GM23338 (cell line): ENCODE measurements at regions not wholly inside any gene's neighbourhood (a gene's known extent, or its start where the extent isn't known, plus 50 kb on each side); places are given as distances from the start of the nearest gene placed in this dataset.
A peak's percentile ranks its signal among the peaks of the same experiment; 100 is the strongest.

Experiments used
- ATAC-seq: fragments of 200-7000 bp; cut with Tn5 transposase; 3 replicates; pipeline ENCODE4 v1.9.1; 2020
- DNase-seq: peaks from one replicate; pipeline ENCODE4 v3.0.0-alpha.2; 2015; ENCODE audit warnings: low spot score
- H2AFZ ChIP-seq: fragments of 200-600 bp; sonication (generic); 2 replicates; pipeline ENCODE4 v1.8.0; 2016; ENCODE audit warnings: antibody characterized with exemption, mild to moderate bottlenecking, moderate library complexity
- H3F3A ChIP-seq: fragments of 200-600 bp; sonication (generic); replicated peaks from 2 replicates; pipeline ENCODE4 v1.8.0; 2017; ENCODE audit warnings: antibody characterized with exemption, mixed run types, low read depth
- H3K27ac ChIP-seq: fragments of 200-600 bp; sonication (generic); 2 replicates; pipeline ENCODE4 v1.6.1; 2016; ENCODE audit warnings: low read depth
- H3K27me3 ChIP-seq: fragments of 200-600 bp; sonication (generic); 2 replicates; pipeline ENCODE4 v1.8.0; 2016; ENCODE audit warnings: mild to moderate bottlenecking, mixed run types, moderate library complexity; ENCODE audit not compliant: insufficient read depth
- H3K36me3 ChIP-seq: fragments of 200-600 bp; sonication (generic); 2 replicates; pipeline ENCODE4 v1.8.0; 2016; ENCODE audit warnings: mild to moderate bottlenecking; ENCODE audit not compliant: insufficient read depth
- H3K4me1 ChIP-seq: fragments of 200-600 bp; sonication (generic); 2 replicates; pipeline ENCODE4 v1.8.0; 2016; ENCODE audit warnings: mild to moderate bottlenecking, moderate library complexity; ENCODE audit not compliant: insufficient read depth
- H3K4me2 ChIP-seq: fragments of 200-600 bp; sonication (generic); 2 replicates; pipeline ENCODE4 v1.7.1; 2017; ENCODE audit warnings: mixed run types
- H3K4me3 ChIP-seq: fragments of 200-600 bp; sonication (generic); 2 replicates; pipeline ENCODE4 v1.6.1; 2016; ENCODE audit warnings: mixed run types
- H3K79me2 ChIP-seq: fragments of 200-600 bp; sonication (generic); replicated peaks from 2 replicates; pipeline ENCODE4 v1.8.0; 2017; ENCODE audit warnings: mild to moderate bottlenecking; ENCODE audit not compliant: insufficient read depth
- H3K9me2 ChIP-seq: fragments of 200-600 bp; sonication (generic); 2 replicates; pipeline ENCODE4 v1.8.0; 2017; ENCODE audit not compliant: insufficient read depth
- H4K20me1 ChIP-seq: fragments of 200-600 bp; sonication (generic); replicated peaks from 2 replicates; pipeline ENCODE4 v1.8.0; 2017; ENCODE audit warnings: mild to moderate bottlenecking; ENCODE audit not compliant: insufficient read depth
- H3K27ac Mint-ChIP-seq: 2 replicates; pipeline ENCODE4 v1.8.0; 2020; ENCODE audit warnings: inconsistent platforms, mild to moderate bottlenecking, moderate library complexity, mixed read lengths
- H3K27me3 Mint-ChIP-seq: 3 replicates; pipeline ENCODE4 v1.8.0; 2022; ENCODE audit warnings: low read depth, mild to moderate bottlenecking, moderate library complexity, mixed read lengths, inconsistent platforms; ENCODE audit not compliant: insufficient read depth, poor library complexity
- H3K36me3 Mint-ChIP-seq: 3 replicates; pipeline ENCODE4 v1.8.0; 2021; ENCODE audit warnings: low read depth, mild to moderate bottlenecking, inconsistent platforms, moderate library complexity, mixed read lengths
- H3K4me1 Mint-ChIP-seq: 3 replicates; pipeline ENCODE4 v1.8.0; 2020; ENCODE audit warnings: mild to moderate bottlenecking, inconsistent platforms, mixed read lengths
- H3K4me3 Mint-ChIP-seq: 3 replicates; pipeline ENCODE4 v1.8.0; 2021; ENCODE audit warnings: moderate library complexity, mild to moderate bottlenecking, inconsistent platforms, mixed read lengths
- H3K9me3 Mint-ChIP-seq: 3 replicates; pipeline ENCODE4 v1.8.0; 2020; ENCODE audit warnings: moderate library complexity, mild to moderate bottlenecking, inconsistent platforms, mixed read lengths
- CREB1 ChIP-seq: fragments of 250-450 bp; sonication (Bioruptor Pico); IDR thresholded peaks from 2 replicates; pipeline ENCODE4 v1.5.0; 2020; ENCODE audit warnings: low read depth, mild to moderate bottlenecking, moderate library complexity
- ETS1 ChIP-seq: IDR thresholded peaks from 2 replicates; pipeline ENCODE4 v1.6.1; 2016; ENCODE audit warnings: antibody characterized with exemption
- EZH2 ChIP-seq: fragments of 200-600 bp; sonication (generic); IDR thresholded peaks from one replicate; pipeline ENCODE4 v1.8.0; 2017; ENCODE audit warnings: antibody characterized with exemption, mild to moderate bottlenecking, low read depth; ENCODE audit not compliant: unreplicated experiment
- EZH2phosphoT487 ChIP-seq: fragments of 200-600 bp; sonication (generic); IDR thresholded peaks from one replicate; pipeline ENCODE4 v1.8.1; 2018; ENCODE audit warnings: antibody characterized with exemption; ENCODE audit not compliant: unreplicated experiment
- JUNB ChIP-seq: IDR thresholded peaks from one replicate; pipeline ENCODE4 v1.6.1; 2016; ENCODE audit warnings: antibody characterized with exemption; ENCODE audit not compliant: unreplicated experiment
- NANOG ChIP-seq: IDR thresholded peaks from 2 replicates; pipeline ENCODE4 v1.6.1; 2016; ENCODE audit warnings: antibody characterized with exemption, borderline replicate concordance
- POLR2AphosphoS5 ChIP-seq: IDR thresholded peaks from 2 replicates; pipeline ENCODE4 v1.6.1; 2016; ENCODE audit warnings: antibody characterized with exemption, low read depth
- ZNF331 ChIP-seq: fragments of 250-450 bp; sonication (Bioruptor Pico); IDR thresholded peaks from 2 replicates; pipeline ENCODE4 v1.5.0; 2020; ENCODE audit warnings: low read depth, mild to moderate bottlenecking, moderate library complexity
- TF ChIP-seq, protein P1 (sequence below), 2 experiments: fragments of 200-600 bp in 1 of 2; sonication (generic) in 1 of 2; conservative IDR thresholded peaks; 2 replicates each; pipeline versions ENCODE4 v1.5.1 to v1.6.1; 2016 to 2017; ENCODE audit warnings: antibody characterized with exemption in 2 of 2, low read depth in 2 of 2, mild to moderate bottlenecking in 2 of 2, moderate library complexity in 1 of 2
- TF ChIP-seq, protein P2 (sequence below): fragments of 250-450 bp; sonication (Bioruptor Pico); IDR thresholded peaks from 2 replicates; pipeline ENCODE4 v1.5.0; 2020; ENCODE audit warnings: mild to moderate bottlenecking, moderate library complexity

DNA sequence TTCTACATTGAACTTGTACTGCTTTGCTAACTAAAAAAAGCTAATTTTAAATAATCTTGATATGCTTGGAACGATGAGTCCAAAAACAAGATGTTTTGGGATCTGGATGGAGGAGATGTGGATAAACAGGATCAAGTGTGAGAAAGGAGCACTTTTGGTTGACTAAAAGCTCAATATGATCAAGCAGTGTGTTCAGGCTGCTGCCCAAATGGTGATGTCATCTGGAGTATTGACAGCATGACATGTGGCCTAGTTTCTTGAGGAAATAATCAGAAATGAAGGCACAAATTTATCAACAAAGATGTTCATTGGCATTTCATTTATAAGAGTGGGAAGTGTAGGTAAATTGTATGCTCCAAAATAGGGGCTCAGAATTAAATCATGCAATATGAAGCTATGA, 161.2 kb downstream of the SOX2 start:
- Histone ChIP-seq H3K36me3 (no peaks in the 10 kb centered on the region), H4K20me1 (no peaks in the 10 kb centered on the region), H3K4me1 (no peaks in the 10 kb centered on the region), H3K79me2 (no peaks in the 10 kb centered on the region), H3K4me3 (no peak overlapping the region), H2AFZ (peak overlapping the region; percentile 6; the same call in 1 of the 2 replicates), H3K27me3 (no peaks in the 10 kb centered on the region), H3K9me2 (no peaks in the 10 kb centered on the region), H3K27ac (no peak overlapping the region), H3F3A (no peaks in the 10 kb centered on the region), H3K4me2 (no peak overlapping the region)
- DNase-seq (no peak), ATAC-seq (no peak)
- Mint-ChIP-seq H3K4me3 (no peak overlapping the region), H3K36me3 (no peaks in the 10 kb centered on the region), H3K27ac (no peak overlapping the region), H3K4me1 (peaks cover 8% of the 10 kb centered on the region; the same call in 2 of the 3 replicates), H3K27me3 (peaks cover 8% of the 10 kb centered on the region), H3K9me3 (peaks cover 4% of the 10 kb centered on the region; the same call in 2 of the 3 replicates)
- TF ChIP-seq NANOG (no peak), ETS1 (no peak), EZH2phosphoT487 (no peak), POLR2AphosphoS5 (no peak), CREB1 (CRISPR knock-in tag) (no peak), EZH2 (no peak), ZNF331 (CRISPR knock-in tag) (no peak)
- TF ChIP-seq, protein P1, sequence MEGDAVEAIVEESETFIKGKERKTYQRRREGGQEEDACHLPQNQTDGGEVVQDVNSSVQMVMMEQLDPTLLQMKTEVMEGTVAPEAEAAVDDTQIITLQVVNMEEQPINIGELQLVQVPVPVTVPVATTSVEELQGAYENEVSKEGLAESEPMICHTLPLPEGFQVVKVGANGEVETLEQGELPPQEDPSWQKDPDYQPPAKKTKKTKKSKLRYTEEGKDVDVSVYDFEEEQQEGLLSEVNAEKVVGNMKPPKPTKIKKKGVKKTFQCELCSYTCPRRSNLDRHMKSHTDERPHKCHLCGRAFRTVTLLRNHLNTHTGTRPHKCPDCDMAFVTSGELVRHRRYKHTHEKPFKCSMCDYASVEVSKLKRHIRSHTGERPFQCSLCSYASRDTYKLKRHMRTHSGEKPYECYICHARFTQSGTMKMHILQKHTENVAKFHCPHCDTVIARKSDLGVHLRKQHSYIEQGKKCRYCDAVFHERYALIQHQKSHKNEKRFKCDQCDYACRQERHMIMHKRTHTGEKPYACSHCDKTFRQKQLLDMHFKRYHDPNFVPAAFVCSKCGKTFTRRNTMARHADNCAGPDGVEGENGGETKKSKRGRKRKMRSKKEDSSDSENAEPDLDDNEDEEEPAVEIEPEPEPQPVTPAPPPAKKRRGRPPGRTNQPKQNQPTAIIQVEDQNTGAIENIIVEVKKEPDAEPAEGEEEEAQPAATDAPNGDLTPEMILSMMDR (conservative IDR thresholded peaks at IDR 0.05; ENCODE audit: low read depth in 2 of 2): no peak

DNA sequence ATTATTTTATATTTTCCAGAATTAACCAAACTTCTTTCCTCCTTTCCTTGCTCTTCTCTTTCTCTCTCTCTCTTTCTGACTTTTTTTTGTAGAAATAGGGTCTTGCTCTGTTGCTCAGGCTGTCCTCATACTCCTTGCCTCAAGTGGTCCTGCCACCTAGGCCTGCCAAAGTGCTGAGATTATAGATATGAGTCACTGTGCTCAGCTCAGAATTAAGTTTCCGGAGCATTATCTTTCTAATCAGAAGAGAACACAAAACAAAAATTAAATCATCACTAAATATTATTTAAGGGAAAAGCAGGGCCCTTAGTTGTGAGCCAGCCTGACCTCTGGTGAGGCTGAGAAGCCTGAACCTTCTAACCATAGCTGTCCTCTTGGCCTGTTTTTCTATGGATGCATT, 168.2 kb downstream of the SOX2 start:
- Histone ChIP-seq H3K4me1 (no peaks in the 10 kb centered on the region), H3K27me3 (no peaks in the 10 kb centered on the region), H4K20me1 (no peaks in the 10 kb centered on the region), H2AFZ (no peak overlapping the region), H3K9me2 (no peaks in the 10 kb centered on the region), H3K79me2 (no peaks in the 10 kb centered on the region), H3F3A (no peaks in the 10 kb centered on the region), H3K36me3 (no peaks in the 10 kb centered on the region), H3K27ac (no peak overlapping the region), H3K4me3 (no peak overlapping the region), H3K4me2 (no peak overlapping the region)
- ATAC-seq: no peak
- H3K9me3 Mint-ChIP-seq: no peaks in the 10 kb centered on the region; the same call in 2 of the 3 replicates
- no peaks in the 10 kb centered on the region for H3K4me1 Mint-ChIP-seq
- no peak overlapping the region for H3K27ac Mint-ChIP-seq
- H3K27me3 Mint-ChIP-seq: peaks cover 12% of the 10 kb centered on the region
- no peak overlapping the region for H3K4me3 Mint-ChIP-seq
- DNase-seq: no peak
- no peaks in the 10 kb centered on the region for H3K36me3 Mint-ChIP-seq
- TF ChIP-seq CREB1 (CRISPR knock-in tag): no peak
- TF ChIP-seq, protein P2, sequence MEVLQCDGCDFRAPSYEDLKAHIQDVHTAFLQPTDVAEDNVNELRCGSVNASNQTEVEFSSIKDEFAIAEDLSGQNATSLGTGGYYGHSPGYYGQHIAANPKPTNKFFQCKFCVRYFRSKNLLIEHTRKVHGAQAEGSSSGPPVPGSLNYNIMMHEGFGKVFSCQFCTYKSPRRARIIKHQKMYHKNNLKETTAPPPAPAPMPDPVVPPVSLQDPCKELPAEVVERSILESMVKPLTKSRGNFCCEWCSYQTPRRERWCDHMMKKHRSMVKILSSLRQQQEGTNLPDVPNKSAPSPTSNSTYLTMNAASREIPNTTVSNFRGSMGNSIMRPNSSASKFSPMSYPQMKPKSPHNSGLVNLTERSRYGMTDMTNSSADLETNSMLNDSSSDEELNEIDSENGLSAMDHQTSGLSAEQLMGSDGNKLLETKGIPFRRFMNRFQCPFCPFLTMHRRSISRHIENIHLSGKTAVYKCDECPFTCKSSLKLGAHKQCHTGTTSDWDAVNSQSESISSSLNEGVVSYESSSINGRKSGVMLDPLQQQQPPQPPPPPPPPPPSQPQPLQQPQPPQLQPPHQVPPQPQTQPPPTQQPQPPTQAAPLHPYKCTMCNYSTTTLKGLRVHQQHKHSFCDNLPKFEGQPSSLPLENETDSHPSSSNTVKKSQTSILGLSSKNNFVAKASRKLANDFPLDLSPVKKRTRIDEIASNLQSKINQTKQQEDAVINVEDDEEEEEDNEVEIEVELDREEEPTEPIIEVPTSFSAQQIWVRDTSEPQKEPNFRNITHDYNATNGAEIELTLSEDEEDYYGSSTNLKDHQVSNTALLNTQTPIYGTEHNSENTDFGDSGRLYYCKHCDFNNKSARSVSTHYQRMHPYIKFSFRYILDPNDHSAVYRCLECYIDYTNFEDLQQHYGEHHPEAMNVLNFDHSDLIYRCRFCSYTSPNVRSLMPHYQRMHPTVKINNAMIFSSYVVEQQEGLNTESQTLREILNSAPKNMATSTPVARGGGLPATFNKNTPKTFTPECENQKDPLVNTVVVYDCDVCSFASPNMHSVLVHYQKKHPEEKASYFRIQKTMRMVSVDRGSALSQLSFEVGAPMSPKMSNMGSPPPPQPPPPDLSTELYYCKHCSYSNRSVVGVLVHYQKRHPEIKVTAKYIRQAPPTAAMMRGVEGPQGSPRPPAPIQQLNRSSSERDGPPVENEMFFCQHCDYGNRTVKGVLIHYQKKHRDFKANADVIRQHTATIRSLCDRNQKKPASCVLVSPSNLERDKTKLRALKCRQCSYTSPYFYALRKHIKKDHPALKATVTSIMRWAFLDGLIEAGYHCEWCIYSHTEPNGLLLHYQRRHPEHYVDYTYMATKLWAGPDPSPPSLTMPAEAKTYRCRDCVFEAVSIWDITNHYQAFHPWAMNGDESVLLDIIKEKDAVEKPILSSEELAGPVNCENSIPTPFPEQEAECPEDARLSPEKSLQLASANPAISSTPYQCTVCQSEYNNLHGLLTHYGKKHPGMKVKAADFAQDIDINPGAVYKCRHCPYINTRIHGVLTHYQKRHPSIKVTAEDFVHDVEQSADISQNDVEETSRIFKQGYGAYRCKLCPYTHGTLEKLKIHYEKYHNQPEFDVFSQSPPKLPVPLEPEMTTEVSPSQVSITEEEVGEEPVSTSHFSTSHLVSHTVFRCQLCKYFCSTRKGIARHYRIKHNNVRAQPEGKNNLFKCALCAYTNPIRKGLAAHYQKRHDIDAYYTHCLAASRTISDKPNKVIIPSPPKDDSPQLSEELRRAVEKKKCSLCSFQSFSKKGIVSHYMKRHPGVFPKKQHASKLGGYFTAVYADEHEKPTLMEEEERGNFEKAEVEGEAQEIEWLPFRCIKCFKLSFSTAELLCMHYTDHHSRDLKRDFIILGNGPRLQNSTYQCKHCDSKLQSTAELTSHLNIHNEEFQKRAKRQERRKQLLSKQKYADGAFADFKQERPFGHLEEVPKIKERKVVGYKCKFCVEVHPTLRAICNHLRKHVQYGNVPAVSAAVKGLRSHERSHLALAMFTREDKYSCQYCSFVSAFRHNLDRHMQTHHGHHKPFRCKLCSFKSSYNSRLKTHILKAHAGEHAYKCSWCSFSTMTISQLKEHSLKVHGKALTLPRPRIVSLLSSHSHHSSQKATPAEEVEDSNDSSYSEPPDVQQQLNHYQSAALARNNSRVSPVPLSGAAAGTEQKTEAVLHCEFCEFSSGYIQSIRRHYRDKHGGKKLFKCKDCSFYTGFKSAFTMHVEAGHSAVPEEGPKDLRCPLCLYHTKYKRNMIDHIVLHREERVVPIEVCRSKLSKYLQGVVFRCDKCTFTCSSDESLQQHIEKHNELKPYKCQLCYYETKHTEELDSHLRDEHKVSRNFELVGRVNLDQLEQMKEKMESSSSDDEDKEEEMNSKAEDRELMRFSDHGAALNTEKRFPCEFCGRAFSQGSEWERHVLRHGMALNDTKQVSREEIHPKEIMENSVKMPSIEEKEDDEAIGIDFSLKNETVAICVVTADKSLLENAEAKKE (CRISPR knock-in tag): no peak
- TF ChIP-seq JUNB: no peak
- TF ChIP-seq POLR2AphosphoS5: no peak
